Suppressor macrophage (primary cell): ENCODE measurements at regions not wholly inside any gene's neighbourhood (a gene's known extent, or its start where the extent isn't known, plus 50 kb on each side); places are given as distances from the start of the nearest gene placed in this dataset.
"Not testable (repeated sequence)": the region's sequence is repeated elsewhere in the genome, so short reads cannot be mapped to it uniquely, and the experiment has no call there.

Experiments
- DNase-seq, 4 experiments: peaks; one replicate each; pipeline ENCODE4 v3.0.0-alpha.2; 2020 to 2022

DNA sequence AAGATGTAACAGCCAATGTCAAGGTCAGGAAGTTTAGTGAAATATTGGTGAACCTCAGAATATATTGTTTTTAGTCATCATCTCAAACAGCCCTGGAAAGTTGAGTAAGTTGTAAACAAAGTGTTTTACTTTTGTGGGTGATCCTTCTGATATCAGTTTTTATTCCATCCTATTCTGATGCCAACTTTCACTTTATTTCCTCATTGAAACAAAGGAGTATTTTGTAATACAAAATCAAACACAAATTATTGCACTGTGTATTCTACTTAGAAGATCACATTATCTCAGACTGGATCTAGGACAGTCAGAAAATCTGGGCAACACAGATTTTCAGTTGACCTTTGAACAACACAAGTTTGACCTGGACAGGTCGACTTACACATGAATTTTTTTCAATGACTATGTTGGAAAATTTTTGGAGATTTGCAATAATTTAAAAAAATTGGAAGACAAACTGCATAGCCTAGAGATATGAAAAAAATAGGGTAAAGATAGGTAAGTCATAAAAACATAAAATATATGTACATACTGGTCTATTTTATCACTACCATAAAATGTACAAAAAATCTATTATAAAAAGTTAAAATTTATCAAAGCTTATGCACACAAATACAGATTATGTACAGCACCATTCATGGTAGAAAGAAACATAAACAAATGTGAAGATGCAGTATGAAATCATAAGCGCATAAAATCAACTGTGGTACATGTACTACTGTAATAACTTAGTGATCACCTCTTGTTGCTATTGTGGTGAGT, 709.1 kb upstream of the FAM241A start:
- DNase-seq: no peak

DNA sequence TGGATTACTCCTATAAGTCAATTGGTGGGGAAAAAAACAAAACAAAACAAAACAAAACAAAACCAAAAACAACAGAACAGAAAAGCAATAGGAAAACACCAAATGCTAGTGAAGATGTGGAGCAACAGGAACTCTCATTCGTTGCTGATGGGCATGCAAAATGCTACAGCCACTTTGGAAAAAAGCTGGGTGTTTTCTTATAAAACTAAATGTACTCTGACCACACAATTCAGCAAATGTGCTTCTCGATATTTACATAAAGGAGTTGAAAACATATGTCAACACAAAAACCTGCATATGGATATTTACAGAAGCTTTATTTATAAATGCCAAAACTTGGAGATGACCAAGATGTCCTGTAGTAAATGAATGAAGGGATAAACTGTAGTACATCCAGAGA, 703.6 kb upstream of the FAM241A start:
- DNase-seq: no peak

DNA sequence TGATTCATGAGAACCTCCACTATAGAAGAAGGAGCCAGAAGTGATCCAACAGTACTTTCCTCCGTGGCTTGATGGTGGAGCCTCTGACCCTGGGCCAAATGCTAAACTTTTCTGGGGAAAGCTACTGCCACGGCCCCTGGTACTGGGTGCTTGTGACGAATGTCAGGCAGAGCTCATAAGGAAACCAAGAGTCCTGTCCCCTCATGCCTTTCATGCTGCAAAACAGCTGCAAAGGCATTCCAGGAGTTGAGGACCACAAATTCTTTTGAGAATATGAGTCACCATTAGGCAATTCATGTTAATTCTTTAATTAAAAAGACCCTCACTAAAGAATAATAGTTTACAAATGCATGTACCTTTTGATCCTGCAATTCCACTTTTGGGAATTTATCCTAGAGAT, 700.4 kb upstream of the FAM241A start:
- not testable (repeated sequence) for DNase-seq

GRCh38 chr4:111449657-111450056, 695.6 kb upstream of the FAM241A start:
- no peak for DNase-seq

DNA sequence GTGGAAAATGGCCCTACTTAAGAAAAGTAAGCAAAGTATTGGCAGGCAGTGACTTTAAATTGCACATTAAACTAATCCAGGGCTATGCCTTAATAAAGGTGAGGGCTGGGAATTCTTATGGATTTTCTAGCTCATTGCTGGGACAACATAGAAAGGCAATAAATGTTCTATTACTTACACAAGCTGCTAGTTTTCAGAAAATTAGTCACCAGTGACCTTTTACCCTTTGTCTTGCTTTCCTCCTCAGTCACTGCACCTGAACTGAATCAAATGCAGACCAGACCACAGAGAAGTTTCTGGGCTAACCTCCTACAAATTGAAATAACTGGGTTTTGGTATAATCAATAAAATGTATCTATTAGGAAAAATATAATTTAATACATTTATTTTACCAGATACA, 694.4 kb upstream of the FAM241A start:
- DNase-seq: no peak

DNA sequence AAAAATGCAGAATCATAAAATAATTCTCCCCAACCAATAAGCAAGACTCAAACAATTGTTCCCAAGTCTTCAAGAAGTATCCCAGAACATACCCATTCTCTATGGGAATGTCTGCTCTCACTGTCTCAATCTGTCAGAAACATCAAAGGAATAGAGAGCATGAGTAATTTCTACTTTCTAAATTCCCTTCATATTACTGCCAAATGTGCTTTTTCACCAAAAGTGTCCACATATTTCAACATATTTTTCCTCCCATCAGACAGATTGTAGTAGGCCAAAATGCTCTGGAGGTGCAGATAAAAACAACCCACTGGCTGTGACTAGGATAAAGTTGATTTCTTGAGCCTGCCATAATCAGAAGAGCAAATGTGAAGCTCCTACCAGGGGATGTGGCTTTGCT, 692.0 kb upstream of the FAM241A start:
- no peak for DNase-seq

GRCh38 chr4:111454961-111455360, 690.3 kb upstream of the FAM241A start:
- DNase-seq: no peak

GRCh38 chr4:111464251-111465045, 680.8 kb upstream of the FAM241A start:
- no peak for DNase-seq

- DNase-seq: no peak
Measured at GRCh38 chr4:111466811-111467604, 678.2 kb upstream of the FAM241A start.

DNA sequence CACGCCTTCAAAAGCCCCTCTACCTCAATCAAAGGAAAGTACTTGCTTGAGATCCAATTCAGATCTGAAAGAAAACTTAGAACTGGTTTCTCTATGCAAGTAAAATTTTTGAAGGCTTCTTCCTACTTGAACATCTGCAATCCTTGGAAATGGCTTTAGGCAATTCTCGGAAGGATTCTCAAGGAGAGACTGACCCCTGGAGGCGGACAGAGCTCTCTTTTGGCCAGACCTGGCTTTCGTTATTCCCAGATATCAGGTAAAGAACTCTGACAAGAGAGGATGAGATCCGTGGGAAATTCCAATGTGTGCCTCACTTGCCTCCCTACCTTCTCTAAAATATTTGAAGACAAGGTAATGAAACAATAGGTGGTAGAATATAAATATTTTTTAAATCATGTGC, 670.3 kb upstream of the FAM241A start:
- no peak for DNase-seq

- DNase-seq: no peak
Measured at GRCh38 chr4:111475666-111476065, 669.6 kb upstream of the FAM241A start.

DNA sequence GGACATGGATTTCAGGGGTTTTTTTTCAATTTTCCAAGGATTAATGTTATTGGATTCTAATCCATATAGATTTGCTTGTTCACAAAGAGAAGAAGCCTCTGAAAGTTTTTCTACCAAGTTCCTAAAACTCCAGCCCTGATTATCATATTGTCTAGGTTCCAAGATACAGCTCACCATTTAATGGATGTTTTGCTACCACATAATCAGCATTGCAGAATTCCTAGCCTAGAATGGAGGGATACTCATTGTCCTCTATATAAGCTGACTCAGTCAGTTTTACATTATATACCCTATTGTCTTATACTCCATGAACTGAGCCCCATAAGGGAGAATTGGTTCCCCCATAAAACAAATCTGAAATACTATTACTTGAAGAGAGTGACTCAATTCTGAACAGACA, 664.7 kb upstream of the FAM241A start:
- DNase-seq: no peak

GRCh38 chr4:111483375-111484169, 661.7 kb upstream of the FAM241A start:
- DNase-seq: no peak

DNA sequence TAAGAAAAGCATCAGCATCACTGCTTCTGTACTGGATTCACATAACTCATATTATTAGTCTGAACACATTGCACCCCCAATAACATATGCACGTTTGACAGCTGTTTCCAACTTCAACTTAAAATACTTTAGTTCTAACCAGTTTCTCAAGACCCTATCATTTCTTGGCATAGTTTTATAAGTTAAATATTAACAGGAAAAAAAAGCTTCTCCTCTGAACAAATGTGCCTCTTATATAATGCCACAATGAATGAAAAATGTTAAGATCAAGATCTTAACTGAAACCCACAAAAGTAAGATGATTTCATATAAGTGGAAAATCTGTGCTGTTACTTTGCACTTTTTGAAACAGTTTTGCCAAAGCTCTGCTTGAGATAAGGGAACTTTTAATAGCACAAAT, 652.8 kb upstream of the FAM241A start:
- no peak for DNase-seq

DNA sequence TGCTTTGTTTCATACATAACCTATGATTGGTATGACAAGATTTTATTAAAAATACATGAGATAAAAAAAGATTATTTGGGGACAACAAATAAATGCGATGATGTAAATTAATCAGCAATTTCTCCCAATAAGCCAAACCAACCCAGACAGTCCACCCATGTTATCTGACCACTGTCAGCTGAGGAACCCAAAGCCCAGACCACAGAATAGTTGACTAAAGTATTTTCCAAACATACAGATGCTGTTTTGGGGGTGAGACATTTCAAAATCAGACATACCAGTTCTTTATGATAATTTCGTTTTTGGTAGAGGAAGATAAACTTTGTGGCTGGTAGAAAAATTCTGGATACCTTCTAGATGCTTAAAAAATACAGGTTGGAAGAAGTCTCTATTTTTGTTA, 650.8 kb upstream of the FAM241A start:
- DNase-seq: no peak

DNA sequence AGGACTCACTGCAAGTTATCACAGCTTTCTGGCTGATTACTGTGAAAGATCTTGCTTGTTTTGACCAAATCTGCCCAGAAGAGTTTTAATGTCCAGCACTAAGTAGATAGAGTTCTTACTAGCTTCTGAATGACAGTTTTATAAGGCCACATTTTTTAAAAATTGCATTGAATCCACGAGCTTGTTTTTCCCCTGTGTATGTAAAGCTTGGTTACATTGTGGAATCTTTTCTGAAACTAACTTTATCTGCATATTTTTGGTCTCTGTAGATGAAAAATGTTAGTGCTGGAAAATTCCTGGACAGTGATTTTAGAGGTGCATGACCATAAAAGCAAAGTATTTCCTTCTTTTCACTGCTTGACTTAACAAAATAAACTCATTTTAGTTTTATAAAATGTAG, 650.3 kb upstream of the FAM241A start:
- no peak for DNase-seq

GRCh38 chr4:111499291-111499690, 646.0 kb upstream of the FAM241A start:
- DNase-seq: no peak

DNA sequence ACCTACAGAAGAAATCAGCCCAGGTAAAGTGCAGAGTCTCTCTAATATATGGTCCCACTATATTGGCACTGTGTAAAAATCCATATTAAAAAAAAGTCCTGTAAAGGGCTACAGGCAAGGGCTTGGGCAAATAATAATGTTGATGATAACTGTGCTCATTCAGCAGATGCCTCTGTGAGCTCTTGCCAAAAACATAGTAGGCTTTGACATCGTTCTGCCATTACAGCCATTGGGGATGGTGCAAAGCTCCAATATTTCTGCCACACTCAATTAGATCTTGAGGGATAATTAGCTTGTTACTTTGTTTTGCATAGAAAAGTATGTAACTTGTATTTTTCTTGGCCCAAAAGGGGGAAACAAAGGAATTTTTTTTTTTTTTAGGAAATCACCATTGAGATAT, 645.5 kb upstream of the FAM241A start:
- DNase-seq: no peak

DNA sequence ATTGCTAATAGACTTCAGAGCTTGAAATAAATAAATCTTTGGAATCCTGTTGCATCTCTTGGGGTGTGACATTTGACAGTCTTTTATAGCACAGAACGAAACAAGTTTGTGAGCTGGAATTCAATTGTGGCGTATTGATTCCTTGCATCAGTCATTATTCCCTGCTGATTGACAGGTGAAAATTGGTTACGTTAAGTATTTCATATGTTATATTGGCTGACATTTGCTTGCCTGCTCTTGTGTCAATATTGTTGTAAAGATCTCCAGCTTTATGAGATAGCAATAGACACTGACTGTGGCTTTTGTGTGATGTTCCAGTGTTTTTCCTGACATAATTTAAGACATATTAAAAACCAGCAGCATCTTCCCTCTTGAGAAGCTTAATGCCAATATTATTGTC, 644.4 kb upstream of the FAM241A start:
- DNase-seq: no peak

DNA sequence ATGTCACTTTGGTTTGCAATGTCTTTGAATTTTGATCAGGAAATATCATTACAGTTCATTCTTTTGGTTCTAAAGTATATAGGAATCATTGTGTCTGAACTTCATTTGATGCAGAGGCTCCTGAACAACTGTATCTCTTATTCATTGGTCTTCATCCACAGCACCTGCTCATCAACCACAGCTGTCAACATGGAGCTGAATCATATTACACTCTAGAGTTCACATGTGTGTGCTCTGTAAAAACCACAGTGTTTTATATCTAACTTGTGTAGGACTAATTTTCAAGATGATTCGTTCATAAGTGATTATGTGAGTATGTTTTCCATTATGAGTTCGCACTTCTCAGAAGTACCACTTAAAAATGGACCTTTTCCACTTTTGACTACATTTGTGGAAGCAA, 643.3 kb upstream of the FAM241A start:
- DNase-seq: no peak

- DNase-seq: no peak
Measured at GRCh38 chr4:111502626-111503025, 642.6 kb upstream of the FAM241A start.

- no peak for DNase-seq
Measured at GRCh38 chr4:111506706-111507105, 638.5 kb upstream of the FAM241A start.

- DNase-seq: no peak
Measured at GRCh38 chr4:111510535-111510934, 634.7 kb upstream of the FAM241A start.
